Sciatic nerve (tissue), 2 donors: ENCODE measurements at regions not wholly inside any gene's neighbourhood (a gene's known extent, or its start where the extent isn't known, plus 50 kb on each side); places are given as distances from the start of the nearest gene placed in this dataset.
A peak's percentile ranks its signal among the peaks of the same experiment; 100 is the strongest.

Source experiments
- ATAC-seq: fragments of 200-7000 bp; cut with Tn5 transposase; one replicate; pipeline ENCODE4 v1.9.1; 2020; ENCODE audit warnings: mild to moderate bottlenecking, moderate library complexity
- DNase-seq: peaks from one replicate; pipeline ENCODE4 v3.0.0-alpha.2; 2020; ENCODE audit warnings: low spot score
- intact Hi-C: fragments of 100-400 bp; cut with DNase I; formaldehyde crosslinking; loops from one replicate; pipeline ENCODE4 v1.14.2; 2022
- donor health status: DM: no; HTN: no; CAD: no.
- donor health status: DM: no; HTN: no; CAD: no.

- ATAC-seq: no peak
- no peak for DNase-seq
- intact Hi-C loops: no loop called here
Measured at GRCh38 chr4:160193787-160194186, 1090.9 kb downstream of the RAPGEF2 start.

DNA sequence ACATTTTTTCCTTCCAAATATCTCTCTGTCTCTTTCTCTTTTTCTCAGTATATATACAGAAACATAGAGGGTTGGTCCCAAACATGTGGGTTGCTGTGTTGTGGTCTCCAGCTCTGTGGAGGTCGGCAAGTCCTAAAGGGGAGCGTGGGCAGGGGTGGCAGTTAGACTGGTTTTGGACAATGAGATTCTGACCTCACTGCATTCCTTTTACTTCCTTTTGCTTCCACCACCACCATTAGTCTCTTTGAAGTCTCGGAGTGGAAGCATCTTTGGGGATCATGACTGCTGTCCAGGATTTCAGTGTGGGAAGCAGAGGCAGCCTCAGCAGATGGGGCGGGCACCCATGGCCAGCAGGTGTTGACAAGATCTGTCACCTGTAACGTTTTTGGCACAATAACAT, 1091.8 kb downstream of the RAPGEF2 start:
- intact Hi-C loops: no loop called here
- no peak for ATAC-seq
- no peak for DNase-seq

- ATAC-seq (no peak), DNase-seq (no peak)
- intact Hi-C loops: no loop called here
Measured at GRCh38 chr4:160202802-160203201, 1099.9 kb downstream of the RAPGEF2 start.

- intact Hi-C loops: no loop called here
- no peak for DNase-seq
- no peak for ATAC-seq
Measured at GRCh38 chr4:160212078-160212477, 1109.2 kb downstream of the RAPGEF2 start.

GRCh38 chr4:160213366-160213765, 1110.5 kb downstream of the RAPGEF2 start:
- ATAC-seq: no peak
- no peak for DNase-seq
- intact Hi-C loops: no loop called here

DNA sequence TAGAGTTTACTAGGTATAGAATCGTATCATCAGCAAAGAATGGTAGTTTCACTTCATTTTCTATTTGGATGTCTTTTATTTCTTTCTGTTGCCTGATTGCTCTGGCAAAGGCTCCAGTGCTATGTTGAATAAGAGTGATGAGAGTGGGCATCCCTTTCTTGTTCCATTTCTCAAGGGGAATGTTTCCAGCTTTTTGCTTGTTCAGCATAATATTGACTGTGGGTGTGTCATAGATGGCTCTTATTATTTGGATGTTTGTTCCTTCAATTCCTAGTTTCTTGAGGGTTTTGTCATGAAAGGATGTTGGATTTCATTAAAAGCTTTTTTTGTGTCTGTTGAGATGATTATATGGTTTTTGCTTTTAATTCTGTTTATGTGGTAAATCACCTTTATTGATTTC, 1114.5 kb downstream of the RAPGEF2 start:
- DNase-seq (no peak), ATAC-seq (no peak)
- intact Hi-C loops: no loop called here

DNA sequence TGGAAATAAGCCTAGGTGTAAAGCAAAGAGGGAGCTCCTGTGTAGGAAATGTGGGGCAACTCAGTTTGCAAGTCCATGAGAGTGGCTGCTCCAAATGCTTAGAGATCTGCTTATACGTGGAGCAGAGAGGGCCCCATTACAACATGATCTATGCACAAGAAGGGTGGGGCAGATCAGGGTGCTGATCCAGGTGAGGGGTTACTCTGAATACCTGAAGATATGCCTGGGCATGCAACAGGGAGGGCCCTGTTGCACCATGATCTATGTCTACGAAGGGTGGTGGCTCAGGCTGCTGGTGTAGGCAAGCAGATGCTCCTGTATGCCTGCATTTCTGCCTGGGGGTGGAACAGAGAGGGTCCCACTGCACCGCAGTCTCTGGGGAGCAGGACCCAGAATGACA, 1121.2 kb downstream of the RAPGEF2 start:
- intact Hi-C loops: no loop called here
- DNase-seq (no peak), ATAC-seq (no peak)

DNA sequence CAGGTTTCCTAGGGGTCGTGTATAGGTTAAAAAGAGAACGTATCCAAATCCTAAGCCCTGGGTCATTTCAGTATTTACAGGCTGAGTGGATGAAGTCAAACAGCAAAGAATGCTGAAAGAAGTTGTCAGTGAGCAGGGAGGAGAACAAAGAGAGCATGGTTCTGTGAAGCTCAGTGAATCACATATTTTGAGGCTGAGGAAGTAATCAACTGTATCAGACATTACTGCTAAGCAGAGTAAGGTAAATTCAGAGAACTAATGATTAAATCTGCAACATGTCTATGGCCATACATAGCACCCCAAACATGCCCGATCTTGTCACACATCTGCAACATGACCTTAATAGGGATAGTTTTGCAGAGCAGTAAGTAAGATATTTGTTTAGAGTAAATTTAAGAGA, 1130.3 kb downstream of the RAPGEF2 start:
- DNase-seq (no peak), ATAC-seq (no peak)
- intact Hi-C loops: no loop called here

DNA sequence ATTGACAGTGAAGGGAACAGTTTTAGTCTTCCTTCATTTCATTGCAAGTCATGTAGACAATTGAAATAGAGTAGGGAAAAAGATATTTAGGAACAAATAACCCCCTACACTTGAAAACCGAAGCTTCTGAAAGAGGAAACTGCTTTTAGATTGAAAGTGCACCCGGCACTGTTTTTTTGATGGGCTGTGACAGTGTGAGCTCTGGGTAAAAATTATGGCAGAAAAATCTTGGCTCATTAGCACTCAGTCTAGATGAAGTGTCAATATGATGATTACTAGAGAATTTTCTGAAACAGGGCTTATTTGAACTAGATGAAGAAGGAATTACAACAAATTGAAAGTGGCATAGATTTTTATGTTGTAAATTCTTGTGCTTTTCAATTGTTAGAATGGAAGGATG, 1132.4 kb downstream of the RAPGEF2 start:
- DNase-seq (no peak), ATAC-seq (no peak)
- intact Hi-C loops: no loop called here

DNA sequence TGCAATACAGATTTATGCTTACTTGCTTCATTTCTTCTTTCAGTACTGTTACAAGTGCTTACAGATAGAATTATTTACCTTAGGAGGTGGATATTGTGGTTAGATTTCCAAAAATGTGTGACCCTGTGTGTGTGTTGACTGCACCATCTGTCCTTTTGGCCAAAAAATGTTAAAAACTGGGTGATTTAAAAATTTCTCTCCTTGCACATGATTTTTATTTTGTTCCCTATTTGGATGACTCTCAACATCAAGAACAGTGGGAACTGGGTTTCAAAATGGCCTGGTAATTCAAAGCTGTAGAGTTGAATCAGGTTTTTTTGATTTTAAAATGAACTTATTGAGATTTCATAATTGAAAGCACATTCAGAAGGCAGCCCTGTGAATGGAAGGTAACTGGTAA, 1132.9 kb downstream of the RAPGEF2 start:
- DNase-seq (no peak), ATAC-seq (no peak)
- intact Hi-C loops: no loop called here

DNA sequence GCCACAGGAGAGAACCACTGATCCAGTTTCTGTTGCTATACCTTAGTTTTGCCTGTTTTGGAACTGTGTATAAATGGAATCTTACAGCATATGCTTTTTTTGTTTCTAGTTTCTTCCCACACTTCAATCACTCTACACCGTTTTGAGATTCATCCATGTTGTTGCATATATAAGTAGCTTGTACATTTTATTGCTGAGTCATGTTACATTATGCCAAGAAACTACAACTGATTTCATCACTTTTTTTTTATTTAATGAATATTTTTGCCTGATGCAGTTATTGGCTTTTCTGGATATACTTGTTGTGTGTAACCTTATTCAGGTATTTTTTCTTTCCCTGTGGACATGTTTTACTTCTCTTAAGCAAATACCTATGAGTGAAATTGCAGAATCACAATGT, 1135.9 kb downstream of the RAPGEF2 start:
- intact Hi-C loops: no loop called here

DNA sequence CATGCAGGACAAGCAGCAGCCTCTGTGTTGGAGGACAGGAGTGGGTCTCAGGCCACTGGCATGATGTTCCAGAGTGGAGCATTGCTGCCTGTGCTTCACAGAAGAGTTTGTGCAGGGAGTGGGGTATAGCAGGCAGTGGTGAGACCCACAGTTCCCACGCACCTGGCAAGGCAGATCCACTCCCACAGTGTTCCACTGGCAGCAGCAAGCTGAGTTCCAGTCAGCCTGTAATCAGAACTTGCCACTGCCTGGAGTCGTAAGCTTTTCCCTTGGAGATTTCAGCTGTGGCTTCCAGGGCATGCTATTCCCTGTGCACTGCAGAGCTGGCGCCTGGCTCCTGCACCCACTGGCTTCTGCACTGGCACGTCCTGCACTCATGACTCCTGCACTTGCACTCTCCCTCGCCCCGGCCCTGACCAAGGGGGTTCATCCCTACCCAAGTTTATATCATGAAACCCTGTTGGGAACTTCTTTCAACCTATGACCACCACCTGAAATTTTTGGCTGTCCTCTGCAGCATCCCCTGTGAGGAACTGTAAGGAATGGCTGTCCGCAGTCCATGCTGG, 1144.3 kb downstream of the RAPGEF2 start:
- DNase-seq: no peak
- no peak for ATAC-seq
- intact Hi-C loops: no loop called here

More for the DNA sequence above, 1135.9 kb downstream of the RAPGEF2 start:
- ATAC-seq (no peak), DNase-seq (no peak)

- DNase-seq (no peak), ATAC-seq (peak; percentile 49)
- intact Hi-C loops: no loop called here
Measured at GRCh38 chr4:160251522-160252170, 1148.8 kb downstream of the RAPGEF2 start.

DNA sequence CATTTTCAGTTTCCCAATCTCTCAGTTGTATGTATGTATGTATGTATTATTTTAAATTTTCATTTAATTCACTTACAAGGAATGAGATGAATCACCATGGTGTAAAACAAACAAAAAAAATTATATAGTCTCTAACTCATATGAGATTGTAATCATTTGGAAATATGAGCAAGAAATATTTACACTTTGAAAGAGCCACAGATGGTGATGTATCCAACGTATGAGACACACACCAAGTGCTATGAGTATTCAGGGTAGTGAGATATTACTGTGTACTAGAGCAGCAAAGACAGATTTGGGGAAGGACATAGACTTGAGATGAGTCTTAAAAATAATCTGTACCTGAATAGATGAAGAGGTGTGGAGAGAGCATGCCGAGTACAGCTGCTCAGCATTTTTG, 1154.4 kb downstream of the RAPGEF2 start:
- ATAC-seq (no peak), DNase-seq (no peak)
- intact Hi-C loops: no loop called here

DNA sequence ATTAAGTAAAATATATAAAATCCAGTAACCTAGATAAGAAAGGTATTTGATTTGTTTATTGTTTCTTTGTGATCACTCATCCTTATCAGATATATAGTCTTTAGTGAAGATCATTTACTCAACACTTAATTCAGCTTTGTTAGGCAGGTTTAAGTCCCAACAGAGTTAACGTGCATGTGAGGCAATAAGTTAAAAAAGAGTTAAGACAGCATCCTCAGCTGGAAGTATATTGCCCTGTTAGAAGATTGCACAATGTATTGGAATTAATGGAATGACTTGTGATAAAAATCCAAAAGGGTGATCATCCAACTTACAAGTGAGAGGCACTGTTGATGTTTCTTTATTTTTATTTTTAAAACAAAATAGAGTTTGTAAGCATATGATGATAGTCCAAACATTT, 1162.1 kb downstream of the RAPGEF2 start:
- intact Hi-C loops: no loop called here
- DNase-seq (no peak), ATAC-seq (no peak)

DNA sequence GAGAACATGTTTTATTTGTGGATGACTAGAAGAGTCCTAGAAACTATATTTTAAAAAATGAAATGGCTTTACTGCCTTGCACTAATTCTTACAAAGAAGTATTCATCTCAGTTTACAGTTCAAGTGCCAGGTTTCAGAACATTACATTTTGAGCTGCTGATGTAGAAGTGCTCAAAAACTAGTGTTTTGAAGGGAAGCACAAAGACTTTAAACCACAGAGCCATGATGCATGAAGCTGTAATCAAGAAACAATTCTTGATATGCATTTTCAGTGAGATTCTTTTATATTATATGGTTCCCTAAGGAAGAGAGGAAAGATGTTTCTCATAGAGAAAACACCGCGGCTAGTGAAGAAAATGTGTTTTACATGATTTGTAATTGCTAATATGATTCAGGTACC, 1163.0 kb downstream of the RAPGEF2 start:
- ATAC-seq (no peak), DNase-seq (no peak)
- intact Hi-C loops: no loop called here

GRCh38 chr4:160276785-160277325, 1174.0 kb downstream of the RAPGEF2 start:
- no peak for ATAC-seq
- no peak for DNase-seq
- intact Hi-C loops: no loop called here

GRCh38 chr4:160283081-160283480, 1180.2 kb downstream of the RAPGEF2 start:
- intact Hi-C loops: no loop called here
- DNase-seq (no peak), ATAC-seq (no peak)

- ATAC-seq: no peak
- DNase-seq: no peak
- intact Hi-C loops: no loop called here
Measured at GRCh38 chr4:160284516-160284915, 1181.6 kb downstream of the RAPGEF2 start.

DNA sequence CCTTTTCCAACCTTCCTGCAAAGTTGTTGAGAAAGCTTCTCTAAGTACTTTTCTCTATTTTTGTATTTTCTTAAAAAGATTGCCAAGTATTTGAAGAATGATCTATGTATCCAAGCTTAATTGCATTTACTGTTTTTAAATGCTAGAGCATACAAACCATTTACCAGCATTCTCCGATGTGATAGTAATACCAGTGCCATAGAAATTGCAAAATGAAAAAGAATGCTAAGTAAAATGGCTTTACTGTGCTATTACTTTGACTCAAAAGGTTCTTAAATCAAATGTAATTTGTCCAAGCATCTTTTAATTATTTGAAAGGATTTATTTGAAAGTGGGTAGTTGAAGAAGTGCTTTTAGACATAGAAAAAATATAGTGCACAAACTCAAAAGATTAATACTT, 1183.2 kb downstream of the RAPGEF2 start:
- DNase-seq: no peak
- no peak for ATAC-seq
- intact Hi-C loops: no loop called here

- ATAC-seq: no peak
Measured at GRCh38 chr4:160296476-160296875, 1193.6 kb downstream of the RAPGEF2 start.

More at GRCh38 chr4:160296476-160296875, 1193.6 kb downstream of the RAPGEF2 start:
- no peak for DNase-seq
- intact Hi-C loops: no loop called here
